K562 (cell line): ENCODE measurements at regions not wholly inside any gene's neighbourhood (a gene's known extent, or its start where the extent isn't known, plus 50 kb on each side); places are given as distances from the start of the nearest gene placed in this dataset.

Source experiments
- ARID3A ChIP-seq: IDR thresholded peaks from 2 replicates; pipeline ENCODE4 v1.6.1; 2012; ENCODE audit warnings: low read depth, low read length, improper control_type of control experiment, borderline replicate concordance
- ARID3B ChIP-seq: fragments of 250-450 bp; sonication (Bioruptor Pico); IDR thresholded peaks from 2 replicates; pipeline ENCODE4 v1.4.0; 2020; ENCODE audit warnings: borderline replicate concordance
- DIDO1 ChIP-seq: fragments of 450-650 bp; IDR thresholded peaks from 2 replicates; pipeline ENCODE4 v1.6.1; 2016; ENCODE audit warnings: low read depth, missing biosample characterization, missing genetic modification characterization
- FUS ChIP-seq: fragments of 200-400 bp; formaldehyde crosslinking; optimal IDR thresholded peaks from 2 replicates; pipeline ENCODE3; 2017; ENCODE audit warnings: low read depth, low read length
- NR2C1 ChIP-seq, 2 experiments: fragments of 450-650 bp; IDR thresholded peaks; 2 replicates each; pipeline ENCODE4 v1.6.1; 2017; ENCODE audit warnings: mild to moderate bottlenecking in 2 of 2, antibody characterized with exemption in 1 of 2, inconsistent platforms in 1 of 2, missing compliant biosample characterization in 1 of 2, missing genetic modification characterization in 1 of 2
- SIX5 ChIP-seq, 2 experiments: IDR thresholded peaks; 2 replicates each; pipeline ENCODE4 v1.6.1; 2011; ENCODE audit warnings: low read length in 2 of 2, borderline replicate concordance in 1 of 2, low read depth in 1 of 2, mild to moderate bottlenecking in 1 of 2, moderate library complexity in 1 of 2; ENCODE audit not compliant: insufficient read depth in 1 of 2
- SNRNP70 ChIP-seq: fragments of 200-400 bp; formaldehyde crosslinking; optimal IDR thresholded peaks from 2 replicates; pipeline ENCODE3; 2017; ENCODE audit warnings: low read depth, low read length
- TRIM24 ChIP-seq, 2 experiments: fragments of 450-650 bp; IDR thresholded peaks; 2 replicates each; pipeline ENCODE4 v1.6.1; 2016
- ZNF175 ChIP-seq: fragments of 200-800 bp; sonication (Bioruptor generic); IDR thresholded peaks from 2 replicates; pipeline ENCODE4 v1.6.1; 2016; ENCODE audit warnings: low read depth, mild to moderate bottlenecking, missing genetic modification characterization, missing compliant biosample characterization
- ZNF212 ChIP-seq: fragments of 450-650 bp; formaldehyde crosslinking; IDR thresholded peaks from 2 replicates; pipeline ENCODE4 v1.4.0; 2020; ENCODE audit warnings: mild to moderate bottlenecking
- ZNF311 ChIP-seq: fragments of 250-450 bp; sonication (Bioruptor Pico); IDR thresholded peaks from 2 replicates; pipeline ENCODE4 v1.4.0; 2020; ENCODE audit warnings: mild to moderate bottlenecking, moderate library complexity
- ZNF316 ChIP-seq: fragments of 450-650 bp; IDR thresholded peaks from 2 replicates; pipeline ENCODE4 v1.6.1; 2016
- ZNF318 ChIP-seq, 2 experiments: fragments of 450-650 bp; IDR thresholded peaks; 2 replicates each; pipeline ENCODE4 v1.6.1; 2016; ENCODE audit warnings: mild to moderate bottlenecking in 2 of 2, borderline replicate concordance in 1 of 2, low read depth in 1 of 2, moderate library complexity in 1 of 2
- ZNF408 ChIP-seq: fragments of 250-450 bp; sonication (Bioruptor Pico); IDR thresholded peaks from 2 replicates; pipeline ENCODE4 v1.4.0; 2020; ENCODE audit warnings: low read depth, mild to moderate bottlenecking, moderate library complexity
- ZNF655 ChIP-seq: fragments of 250-450 bp; sonication (Bioruptor Pico); IDR thresholded peaks from 2 replicates; pipeline ENCODE4 v1.5.0; 2021
- ZNF77 ChIP-seq: fragments of 250-450 bp; sonication (Bioruptor Pico); IDR thresholded peaks from 2 replicates; pipeline ENCODE4 v1.5.0; 2020

- no peak for TF ChIP-seq FUS
- 0 out of 2 replicates have a peak, but pooled peaks have one; percentile 12 for TF ChIP-seq DIDO1 (tag)
- peak in 1 of 2 experiments; percentile 47; a peak in 1 of 4 replicates for TF ChIP-seq ZNF318 (IDR thresholded peaks at IDR 0.05; ENCODE audit: borderline replicate concordance in 1 of 2, low read depth in 1 of 2)
- no peak for TF ChIP-seq ZNF655 (CRISPR knock-in tag)
- no peak for TF ChIP-seq ZNF311 (CRISPR knock-in tag)
- TF ChIP-seq ZNF408 (CRISPR knock-in tag): no peak
- TF ChIP-seq ARID3A: no peak
- no peak for TF ChIP-seq ZNF212
- no peak for TF ChIP-seq ZNF77 (CRISPR knock-in tag)
- TF ChIP-seq TRIM24 (IDR thresholded peaks at IDR 0.05): 0 out of 4 replicates have a peak, but pooled peaks of 1 of the 2 experiments have one; percentile 19
- no peak for TF ChIP-seq ZNF175 (CRISPR knock-in tag)
- no peak for TF ChIP-seq SNRNP70
- TF ChIP-seq NR2C1 (IDR thresholded peaks at IDR 0.05): no peak
- TF ChIP-seq NR2C1 (tag; IDR thresholded peaks at IDR 0.05): 0 out of 2 replicates have a peak, but pooled peaks have one; percentile 10
- TF ChIP-seq ZNF316: peak; percentile 87
- no peak for TF ChIP-seq SIX5 (IDR thresholded peaks at IDR 0.05; ENCODE audit: borderline replicate concordance in 1 of 2, insufficient read depth in 1 of 2, low read depth in 1 of 2, low read length in 2 of 2)
- TF ChIP-seq ARID3B (CRISPR knock-in tag): no peak
These were observed 358.4 kb upstream of the PROK2 start (continued) for GRCh38 chr3:72143322-72143721.
